ENCODE measurements at regions not wholly inside any gene's neighbourhood (a gene's known extent, or its start where the extent isn't known, plus 50 kb on each side); places are given as distances from the start of the nearest gene placed in this dataset.
A peak's percentile ranks its signal among the peaks of the same experiment; 100 is the strongest.

- Histone ChIP-seq H3K4me3 (no peak overlapping the region), H3K9me3 (ENCODE audit: control insufficient read depth in 4 of 4, insufficient read depth in 3 of 4, low read length in 3 of 4) (no peaks in the 10 kb centered on the region), H3K27ac (ENCODE audit: low read depth in 1 of 2, low read length in 1 of 2) (no peak overlapping the region), H3K4me1 (ENCODE audit: control insufficient read depth in 5 of 5, insufficient read depth in 5 of 5, low read length in 5 of 5) (no peaks in the 10 kb centered on the region), H3K9ac (ENCODE audit: insufficient read depth in 1 of 2, low read length in 2 of 2) (no peak overlapping the region), H3K27me3 (ENCODE audit: control insufficient read depth in 3 of 3, insufficient read depth in 3 of 3, low read length in 2 of 3) (no peaks in the 10 kb centered on the region), H3K36me3 (ENCODE audit: control insufficient read depth in 4 of 4, insufficient read depth in 4 of 4, low read length in 4 of 4) (no peaks in the 10 kb centered on the region)
- ATAC-seq (ENCODE audit: insufficient read depth, low FRiP score): no peak
- DNase-seq: no peak
- no peak for TF ChIP-seq CTCF (IDR thresholded peaks at IDR 0.05; ENCODE audit: control extremely low read depth, extremely low read depth)
Observed at GRCh38 chr5:112480501-112480900, 61.4 kb upstream of the EPB41L4A start.

DNA sequence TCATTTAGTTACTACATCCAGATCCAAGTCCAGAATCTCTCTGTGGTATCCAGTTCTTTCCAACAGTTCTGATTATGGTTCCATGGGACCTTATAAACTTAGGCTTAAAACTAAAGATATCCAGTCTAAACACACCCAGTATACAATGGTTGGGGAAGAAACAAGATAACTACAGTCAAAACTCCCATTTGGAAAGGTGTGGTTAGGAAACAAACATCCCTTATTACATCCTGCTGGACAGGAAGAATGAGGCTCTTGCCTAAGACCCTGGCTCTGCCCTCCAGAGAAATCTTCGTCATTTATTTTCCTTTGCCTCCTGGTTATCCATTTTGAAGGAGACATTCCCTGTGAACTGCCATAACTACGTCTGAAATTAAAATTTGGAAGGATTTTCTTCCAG, 64.6 kb upstream of the EPB41L4A start:
- no peak overlapping the region for H3K9ac ChIP-seq (ENCODE audit: insufficient read depth in 1 of 2, low read length in 2 of 2)
- ATAC-seq (ENCODE audit: insufficient read depth, low FRiP score) (no peak), DNase-seq (no peak)
- WGBS, 2 donors: 73 to 78% methylated on average over 2 of the region's 2 CpGs
- no peak for TF ChIP-seq CTCF (IDR thresholded peaks at IDR 0.05; ENCODE audit: control extremely low read depth, extremely low read depth)
- no peaks in the 10 kb centered on the region for H3K36me3 ChIP-seq (ENCODE audit: control insufficient read depth in 4 of 4, insufficient read depth in 4 of 4, low read length in 4 of 4)
- H3K27me3 ChIP-seq (ENCODE audit: control insufficient read depth in 3 of 3, insufficient read depth in 3 of 3, low read length in 2 of 3): no peaks in the 10 kb centered on the region
- no peaks in the 10 kb centered on the region for H3K4me1 ChIP-seq (ENCODE audit: control insufficient read depth in 5 of 5, insufficient read depth in 5 of 5, low read length in 5 of 5)
- H3K4me3 ChIP-seq: no peak overlapping the region
- H3K27ac ChIP-seq (ENCODE audit: low read depth in 1 of 2, low read length in 1 of 2): no peak overlapping the region
- H3K9me3 ChIP-seq (ENCODE audit: control insufficient read depth in 4 of 4, insufficient read depth in 3 of 4, low read length in 3 of 4): no peaks in the 10 kb centered on the region

- ATAC-seq (ENCODE audit: insufficient read depth, low FRiP score) (no peak), DNase-seq (peak in 2 of 3 donors; percentile 33 to 38)
- H3K27ac ChIP-seq (ENCODE audit: low read depth in 1 of 2, low read length in 1 of 2): no peak overlapping the region
- H3K36me3 ChIP-seq (ENCODE audit: control insufficient read depth in 4 of 4, insufficient read depth in 4 of 4, low read length in 4 of 4): no peaks in the 10 kb centered on the region
- H3K4me3 ChIP-seq: no peak overlapping the region
- H3K9ac ChIP-seq (ENCODE audit: insufficient read depth in 1 of 2, low read length in 2 of 2): no peak overlapping the region
- WGBS, 2 donors: 31 to 39% methylated on average over 2 of the region's 2 CpGs
- no peaks in the 10 kb centered on the region for H3K4me1 ChIP-seq (ENCODE audit: control insufficient read depth in 5 of 5, insufficient read depth in 5 of 5, low read length in 5 of 5)
- no peaks in the 10 kb centered on the region for H3K9me3 ChIP-seq (ENCODE audit: control insufficient read depth in 4 of 4, insufficient read depth in 3 of 4, low read length in 3 of 4)
- no peak for TF ChIP-seq CTCF (IDR thresholded peaks at IDR 0.05; ENCODE audit: control extremely low read depth, extremely low read depth)
- no peaks in the 10 kb centered on the region for H3K27me3 ChIP-seq (ENCODE audit: control insufficient read depth in 3 of 3, insufficient read depth in 3 of 3, low read length in 2 of 3)
Observed at GRCh38 chr5:112485934-112486355, 66.9 kb upstream of the EPB41L4A start.

DNA sequence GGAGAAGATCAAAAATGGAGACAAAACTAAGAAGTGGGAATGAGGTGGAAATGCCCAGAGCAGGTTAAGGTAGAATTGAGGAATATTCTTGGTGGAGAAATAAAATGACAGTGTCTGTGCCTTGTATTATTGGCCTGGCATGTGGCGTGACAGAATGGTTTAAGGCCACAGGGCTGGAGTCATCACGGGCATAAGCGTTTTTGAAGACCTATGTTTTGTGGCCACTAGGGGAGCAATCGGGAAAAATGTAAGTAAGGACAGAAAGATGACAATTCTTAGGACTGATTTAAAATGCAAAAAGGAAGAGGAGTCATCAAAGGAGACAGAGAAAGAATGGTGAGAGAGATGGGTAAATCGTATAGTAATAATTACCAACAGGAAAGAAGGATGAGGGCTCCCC, 72.2 kb upstream of the EPB41L4A start:
- no peak for ATAC-seq (ENCODE audit: insufficient read depth, low FRiP score)
- no peaks in the 10 kb centered on the region for H3K27me3 ChIP-seq (ENCODE audit: control insufficient read depth in 3 of 3, insufficient read depth in 3 of 3, low read length in 2 of 3)
- H3K4me1 ChIP-seq (ENCODE audit: control insufficient read depth in 5 of 5, insufficient read depth in 5 of 5, low read length in 5 of 5): no peaks in the 10 kb centered on the region
- H3K27ac ChIP-seq (ENCODE audit: low read depth in 1 of 2, low read length in 1 of 2): no peak overlapping the region
- 78 to 83% methylated on average over 5 of the region's 5 CpGs for WGBS, 2 donors
- H3K9ac ChIP-seq (ENCODE audit: insufficient read depth in 1 of 2, low read length in 2 of 2): no peak overlapping the region
- H3K9me3 ChIP-seq (ENCODE audit: control insufficient read depth in 4 of 4, insufficient read depth in 3 of 4, low read length in 3 of 4): no peaks in the 10 kb centered on the region
- no peaks in the 10 kb centered on the region for H3K36me3 ChIP-seq (ENCODE audit: control insufficient read depth in 4 of 4, insufficient read depth in 4 of 4, low read length in 4 of 4)
- H3K4me3 ChIP-seq: no peak overlapping the region
- DNase-seq: no peak
- TF ChIP-seq CTCF (IDR thresholded peaks at IDR 0.05; ENCODE audit: control extremely low read depth, extremely low read depth): no peak

Measured in lung (tissue), 11 donors.